ENCODE measurements at regions not wholly inside any gene's neighbourhood (a gene's known extent, or its start where the extent isn't known, plus 50 kb on each side); places are given as distances from the start of the nearest gene placed in this dataset.
"Not testable (repeated sequence)": the region's sequence is repeated elsewhere in the genome, so short reads cannot be mapped to it uniquely, and the experiment has no call there.

GRCh38 chr10:130283219-130283545 is 147.0 kb downstream of the GLRX3 start:
- TF ChIP-seq CTCF (IDR thresholded peaks at IDR 0.05; ENCODE audit: low read depth, low read length) = no peak
- no peak overlapping the region for H3K4me3 ChIP-seq (replicated peaks in 1 of 2; ENCODE audit: low read depth in 2 of 2, low read length in 2 of 2)
- no peak for DNase-seq (ENCODE audit: low read depth in 2 of 2)

- DNase-seq (ENCODE audit: low read depth in 2 of 2); H3K4me3 ChIP-seq (replicated peaks in 1 of 2; ENCODE audit: low read depth in 2 of 2, low read length in 2 of 2): not testable (repeated sequence)
Observed at GRCh38 chr10:130295761-130296160, 159.6 kb downstream of the GLRX3 start.

- peak overlapping the region in 1 of 2 donors; percentile 61 for H3K4me3 ChIP-seq (replicated peaks in 1 of 2; ENCODE audit: low read depth in 2 of 2, low read length in 2 of 2)
- TF ChIP-seq CTCF (IDR thresholded peaks at IDR 0.05; ENCODE audit: low read depth, low read length) = no peak
- peak in 1 of 2 donors; percentile 74 for DNase-seq (ENCODE audit: low read depth in 2 of 2)
Observed at GRCh38 chr10:130300608-130301020, 164.4 kb downstream of the GLRX3 start.

- peak in 1 of 2 donors; percentile 88 for DNase-seq (ENCODE audit: low read depth in 2 of 2)
- peak overlapping the region in 1 of 2 donors; percentile 61 for H3K4me3 ChIP-seq (replicated peaks in 1 of 2; ENCODE audit: low read depth in 2 of 2, low read length in 2 of 2)
- TF ChIP-seq CTCF (IDR thresholded peaks at IDR 0.05; ENCODE audit: low read depth, low read length) = no peak
Observed at GRCh38 chr10:130301021-130301892, 165.1 kb downstream of the GLRX3 start.

- no peak for TF ChIP-seq CTCF (IDR thresholded peaks at IDR 0.05; ENCODE audit: low read depth, low read length)
- H3K4me3 ChIP-seq (replicated peaks in 1 of 2; ENCODE audit: low read depth in 2 of 2, low read length in 2 of 2) = no peak overlapping the region
- DNase-seq (ENCODE audit: low read depth in 2 of 2) = no peak
Observed at GRCh38 chr10:130326954-130327353, 190.8 kb downstream of the GLRX3 start.

GRCh38 chr10:130329792-130330191 is 193.6 kb downstream of the GLRX3 start:
- TF ChIP-seq CTCF (IDR thresholded peaks at IDR 0.05; ENCODE audit: low read depth, low read length) = no peak
- no peak for DNase-seq (ENCODE audit: low read depth in 2 of 2)
- no peak overlapping the region for H3K4me3 ChIP-seq (replicated peaks in 1 of 2; ENCODE audit: low read depth in 2 of 2, low read length in 2 of 2)

GRCh38 chr10:130333185-130333584 is 197.0 kb downstream of the GLRX3 start:
- TF ChIP-seq CTCF (IDR thresholded peaks at IDR 0.05; ENCODE audit: low read depth, low read length) = no peak
- no peak overlapping the region for H3K4me3 ChIP-seq (replicated peaks in 1 of 2; ENCODE audit: low read depth in 2 of 2, low read length in 2 of 2)
- DNase-seq (ENCODE audit: low read depth in 2 of 2) = no peak
